ENCODE measurements at regions not wholly inside any gene's neighbourhood (a gene's known extent, or its start where the extent isn't known, plus 50 kb on each side); places are given as distances from the start of the nearest gene placed in this dataset.
"Not testable (repeated sequence)": the region's sequence is repeated elsewhere in the genome, so short reads cannot be mapped to it uniquely, and the experiment has no call there.

- ATAC-seq (no peak), DNase-seq (no peak)
- Mint-ChIP-seq H3K36me3 (ENCODE audit: low read depth) (no peaks in the 10 kb centered on the region), H3K4me1 (ENCODE audit: low read depth) (no peaks in the 10 kb centered on the region), H3K27me3 (ENCODE audit: low read depth) (no peaks in the 10 kb centered on the region), H3K9me3 (ENCODE audit: insufficient read depth) (no peaks in the 10 kb centered on the region), H3K27ac (no peak overlapping the region), H3K4me3 (no peak overlapping the region)
- ChIA-PET POLR2A (no interaction called here), CTCF (no interaction called here)
These were observed 732.2 kb upstream of the ZNF608 start for GRCh38 chr5:125478599-125478998.

GRCh38 chr5:125480911-125481310 lies 734.5 kb upstream of the ZNF608 start:
- H3K9me3 Mint-ChIP-seq (ENCODE audit: insufficient read depth) = no peaks in the 10 kb centered on the region
- ChIA-PET POLR2A (no interaction called here), CTCF (no interaction called here)

GRCh38 chr5:125481506-125482465 lies 735.3 kb upstream of the ZNF608 start:
- POLR2A ChIA-PET = no interaction called here
- H3K27ac Mint-ChIP-seq = no peak overlapping the region
- no peak overlapping the region for H3K4me3 Mint-ChIP-seq
- no peaks in the 10 kb centered on the region for H3K9me3 Mint-ChIP-seq (ENCODE audit: insufficient read depth)
- H3K4me1 Mint-ChIP-seq (ENCODE audit: low read depth) = no peaks in the 10 kb centered on the region
- DNase-seq (no peak), ATAC-seq (no peak)
- CTCF ChIA-PET = no interaction called here
- H3K27me3 Mint-ChIP-seq (ENCODE audit: low read depth) = no peaks in the 10 kb centered on the region
- H3K36me3 Mint-ChIP-seq (ENCODE audit: low read depth) = no peaks in the 10 kb centered on the region

More at GRCh38 chr5:125480911-125481310, 734.5 kb upstream of the ZNF608 start:
- no peaks in the 10 kb centered on the region for H3K27me3 Mint-ChIP-seq (ENCODE audit: low read depth)
- H3K36me3 Mint-ChIP-seq (ENCODE audit: low read depth) = no peaks in the 10 kb centered on the region
- H3K4me3 Mint-ChIP-seq = no peak overlapping the region
- H3K27ac Mint-ChIP-seq = no peak overlapping the region
- no peaks in the 10 kb centered on the region for H3K4me1 Mint-ChIP-seq (ENCODE audit: low read depth)
- DNase-seq (no peak), ATAC-seq (no peak)

GRCh38 chr5:125483609-125484008 lies 737.2 kb upstream of the ZNF608 start:
- Mint-ChIP-seq H3K9me3 (ENCODE audit: insufficient read depth) (peaks cover 1% of the 10 kb centered on the region), H3K4me1 (ENCODE audit: low read depth) (no peaks in the 10 kb centered on the region), H3K36me3 (ENCODE audit: low read depth) (no peaks in the 10 kb centered on the region), H3K27me3 (ENCODE audit: low read depth) (no peaks in the 10 kb centered on the region), H3K4me3 (no peak overlapping the region), H3K27ac (no peak overlapping the region)
- DNase-seq (no peak), ATAC-seq (no peak)
- ChIA-PET POLR2A (no interaction called here), CTCF (no interaction called here)

- no peak overlapping the region for H3K27ac Mint-ChIP-seq
- no peak overlapping the region for H3K4me3 Mint-ChIP-seq
- H3K4me1 Mint-ChIP-seq (ENCODE audit: low read depth) = no peaks in the 10 kb centered on the region
- no peaks in the 10 kb centered on the region for H3K27me3 Mint-ChIP-seq (ENCODE audit: low read depth)
- CTCF ChIA-PET = no interaction called here
- POLR2A ChIA-PET = no interaction called here
- DNase-seq (no peak), ATAC-seq (no peak)
- H3K9me3 Mint-ChIP-seq (ENCODE audit: insufficient read depth) = peaks cover 4% of the 10 kb centered on the region
- H3K36me3 Mint-ChIP-seq (ENCODE audit: low read depth) = no peaks in the 10 kb centered on the region
These were observed 737.9 kb upstream of the ZNF608 start for GRCh38 chr5:125484272-125484741.

- ATAC-seq (no peak), DNase-seq (no peak)
- Mint-ChIP-seq H3K36me3 (ENCODE audit: low read depth) (no peaks in the 10 kb centered on the region), H3K4me3 (no peak overlapping the region), H3K27ac (no peak overlapping the region), H3K27me3 (ENCODE audit: low read depth) (no peaks in the 10 kb centered on the region), H3K9me3 (ENCODE audit: insufficient read depth) (peaks cover 4% of the 10 kb centered on the region), H3K4me1 (ENCODE audit: low read depth) (no peaks in the 10 kb centered on the region)
- POLR2A ChIA-PET = no interaction called here
- CTCF ChIA-PET = no interaction called here
These were observed 738.6 kb upstream of the ZNF608 start for GRCh38 chr5:125484742-125485641.

- Mint-ChIP-seq H3K36me3 (ENCODE audit: low read depth) (no peaks in the 10 kb centered on the region), H3K27ac (no peak overlapping the region), H3K27me3 (ENCODE audit: low read depth) (no peaks in the 10 kb centered on the region), H3K4me1 (ENCODE audit: low read depth) (no peaks in the 10 kb centered on the region), H3K9me3 (ENCODE audit: insufficient read depth) (peaks cover 4% of the 10 kb centered on the region), H3K4me3 (no peak overlapping the region)
- ATAC-seq (no peak), DNase-seq (no peak)
- CTCF ChIA-PET = no interaction called here
- POLR2A ChIA-PET = no interaction called here
These were observed 739.3 kb upstream of the ZNF608 start for GRCh38 chr5:125485771-125486170.

- peaks cover 4% of the 10 kb centered on the region for H3K9me3 Mint-ChIP-seq (ENCODE audit: insufficient read depth)
- H3K4me1 Mint-ChIP-seq (ENCODE audit: low read depth) = no peaks in the 10 kb centered on the region
- CTCF ChIA-PET = no interaction called here
- DNase-seq = no peak
- POLR2A ChIA-PET = no interaction called here
- H3K27me3 Mint-ChIP-seq (ENCODE audit: low read depth) = no peaks in the 10 kb centered on the region
- ATAC-seq = no peak
- no peaks in the 10 kb centered on the region for H3K36me3 Mint-ChIP-seq (ENCODE audit: low read depth)
- no peak overlapping the region for H3K4me3 Mint-ChIP-seq
- no peak overlapping the region for H3K27ac Mint-ChIP-seq
These were observed 740.2 kb upstream of the ZNF608 start for GRCh38 chr5:125486634-125487033.

- Mint-ChIP-seq H3K27me3 (ENCODE audit: low read depth) (no peaks in the 10 kb centered on the region), H3K9me3 (ENCODE audit: insufficient read depth) (peaks cover 4% of the 10 kb centered on the region), H3K36me3 (ENCODE audit: low read depth) (no peaks in the 10 kb centered on the region), H3K4me3 (no peak overlapping the region), H3K27ac (no peak overlapping the region), H3K4me1 (ENCODE audit: low read depth) (no peaks in the 10 kb centered on the region)
- POLR2A ChIA-PET = no interaction called here
- no peak for DNase-seq
- ATAC-seq = no peak
- CTCF ChIA-PET = no interaction called here
These were observed 740.8 kb upstream of the ZNF608 start for GRCh38 chr5:125487231-125487630.

GRCh38 chr5:125487652-125488051 lies 741.2 kb upstream of the ZNF608 start:
- H3K36me3 Mint-ChIP-seq (ENCODE audit: low read depth); H3K4me3 Mint-ChIP-seq; H3K9me3 Mint-ChIP-seq (ENCODE audit: insufficient read depth); H3K27ac Mint-ChIP-seq; H3K27me3 Mint-ChIP-seq (ENCODE audit: low read depth); DNase-seq; CTCF ChIA-PET; POLR2A ChIA-PET; H3K4me1 Mint-ChIP-seq (ENCODE audit: low read depth); ATAC-seq: not testable (repeated sequence)

GRCh38 chr5:125489146-125489545 lies 742.7 kb upstream of the ZNF608 start:
- no peak for DNase-seq
- CTCF ChIA-PET = no interaction called here

GRCh38 chr5:125491986-125492492 lies 745.6 kb upstream of the ZNF608 start:
- ATAC-seq (no peak), DNase-seq (no peak)
- no peak overlapping the region for H3K27ac Mint-ChIP-seq
- H3K9me3 Mint-ChIP-seq (ENCODE audit: insufficient read depth) = peaks cover 4% of the 10 kb centered on the region
- no peak overlapping the region for H3K4me3 Mint-ChIP-seq
- no peaks in the 10 kb centered on the region for H3K27me3 Mint-ChIP-seq (ENCODE audit: low read depth)
- ChIA-PET CTCF (no interaction called here), POLR2A (no interaction called here)
- no peaks in the 10 kb centered on the region for H3K36me3 Mint-ChIP-seq (ENCODE audit: low read depth)
- no peaks in the 10 kb centered on the region for H3K4me1 Mint-ChIP-seq (ENCODE audit: low read depth)

More at GRCh38 chr5:125489146-125489545, 742.7 kb upstream of the ZNF608 start:
- no peak for ATAC-seq
- H3K27me3 Mint-ChIP-seq (ENCODE audit: low read depth) = no peaks in the 10 kb centered on the region
- POLR2A ChIA-PET = no interaction called here
- H3K9me3 Mint-ChIP-seq (ENCODE audit: insufficient read depth) = peaks cover 4% of the 10 kb centered on the region
- no peak overlapping the region for H3K4me3 Mint-ChIP-seq
- H3K27ac Mint-ChIP-seq = no peak overlapping the region
- H3K36me3 Mint-ChIP-seq (ENCODE audit: low read depth) = no peaks in the 10 kb centered on the region
- no peaks in the 10 kb centered on the region for H3K4me1 Mint-ChIP-seq (ENCODE audit: low read depth)
